GM12892 (cell line): ENCODE measurements at regions not wholly inside any gene's neighbourhood (a gene's known extent, or its start where the extent isn't known, plus 50 kb on each side); places are given as distances from the start of the nearest gene placed in this dataset.
"Not testable (repeated sequence)": the region's sequence is repeated elsewhere in the genome, so short reads cannot be mapped to it uniquely, and the experiment has no call there.

Source experiments
- DNase-seq: peaks from one replicate; pipeline ENCODE4 v3.0.0; 2011; ENCODE audit not compliant: insufficient read length
- FAIRE-seq: peaks from 2 replicates; lab custom pipeline; 2011; peaks lifted over from hg19 to GRCh38; lab: Jason Lieb, UNC
- POLR2A ChIP-seq: IDR thresholded peaks from 2 replicates; pipeline ENCODE4 v1.6.1; 2011; ENCODE audit warnings: low read depth, low read length, control low read depth
- POLR2AphosphoS5 ChIP-seq: IDR thresholded peaks from 2 replicates; pipeline ENCODE4 v1.6.1; 2011; ENCODE audit warnings: low read depth, low read length, control low read depth
- TAF1 ChIP-seq: IDR thresholded peaks from 2 replicates; pipeline ENCODE4 v1.6.1; 2011; ENCODE audit warnings: low read depth, mild to moderate bottlenecking, control low read depth, low read length, borderline replicate concordance

DNA sequence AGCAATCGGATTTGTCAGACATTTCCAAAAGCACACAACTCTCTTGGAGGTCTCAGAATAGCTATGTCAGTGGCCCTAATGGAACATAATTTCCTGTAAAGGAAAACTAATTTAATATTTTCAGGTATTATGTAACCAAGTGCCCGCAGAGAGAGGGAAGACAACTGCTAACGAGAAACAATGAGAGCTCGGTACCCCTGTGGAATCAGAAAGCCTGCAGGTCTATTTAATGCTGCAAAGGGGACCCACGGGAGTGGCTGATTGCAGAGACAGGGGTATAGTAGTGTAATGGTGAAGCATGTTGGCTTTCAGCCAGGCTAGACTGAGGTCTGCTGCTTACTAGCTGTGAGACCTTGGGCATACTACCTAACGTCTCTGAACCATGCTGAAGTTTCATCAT is 508.1 kb upstream of the BRINP1 start:
- DNase-seq (no peak), FAIRE-seq (no peak)
- no peak for TF ChIP-seq TAF1
- no peak for TF ChIP-seq POLR2AphosphoS5
- TF ChIP-seq POLR2A: no peak

- FAIRE-seq (no peak), DNase-seq (no peak)
- no peak for TF ChIP-seq TAF1
- no peak for TF ChIP-seq POLR2A
- no peak for TF ChIP-seq POLR2AphosphoS5
These were observed 504.6 kb upstream of the BRINP1 start for GRCh38 chr9:119873877-119874276.

DNA sequence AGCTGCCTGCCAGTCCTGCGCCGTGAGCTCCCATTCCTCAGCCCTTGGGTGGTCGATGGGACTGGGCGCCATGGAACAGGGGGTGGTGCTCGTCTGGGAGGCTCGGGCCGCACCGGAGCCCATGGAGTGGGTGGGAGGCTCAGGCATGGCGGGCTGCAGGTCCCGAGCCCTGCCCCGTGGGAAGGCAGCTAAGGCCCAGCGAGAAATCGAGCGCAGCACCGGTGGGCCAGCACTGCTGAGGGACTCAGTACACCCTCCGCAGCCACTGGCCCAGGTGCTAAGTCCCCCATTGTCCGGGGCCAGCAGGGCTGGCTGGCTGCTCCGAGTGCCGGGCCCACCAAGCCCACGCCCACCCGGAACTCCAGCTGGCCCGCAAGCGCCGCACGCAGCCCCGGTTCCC is 501.0 kb upstream of the BRINP1 start:
- DNase-seq, FAIRE-seq: not testable (repeated sequence)

DNA sequence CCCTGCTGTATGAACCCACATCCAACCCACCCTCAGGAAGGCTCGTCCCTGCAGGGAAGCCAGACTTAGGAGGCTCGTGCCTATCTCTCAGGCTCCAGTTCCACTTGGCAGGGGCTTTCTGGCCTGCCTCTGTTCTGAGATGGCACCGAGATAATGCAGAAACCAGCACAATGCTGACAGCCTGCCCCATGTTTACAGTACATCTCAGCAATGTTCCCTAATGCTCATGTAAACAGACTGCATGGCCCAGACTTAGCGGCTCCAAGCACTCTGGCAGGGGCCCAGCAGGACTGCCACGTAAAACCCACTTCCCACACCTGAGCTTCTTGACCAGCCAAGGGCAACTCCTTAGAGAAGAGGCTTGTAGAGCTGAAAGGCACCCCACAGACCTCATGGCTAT is 499.5 kb upstream of the BRINP1 start:
- no peak for FAIRE-seq
- TF ChIP-seq POLR2AphosphoS5 (no peak), POLR2A (no peak), TAF1 (no peak)
- DNase-seq: no peak

GRCh38 chr9:119861842-119862241 is 492.6 kb upstream of the BRINP1 start:
- DNase-seq (no peak), FAIRE-seq (no peak)
- TF ChIP-seq POLR2A (no peak), TAF1 (no peak)

GRCh38 chr9:119859128-119859527 is 489.9 kb upstream of the BRINP1 start:
- DNase-seq: no peak
- no peak for TF ChIP-seq POLR2AphosphoS5
- no peak for TF ChIP-seq TAF1
- no peak for TF ChIP-seq POLR2A
- no peak for FAIRE-seq

DNA sequence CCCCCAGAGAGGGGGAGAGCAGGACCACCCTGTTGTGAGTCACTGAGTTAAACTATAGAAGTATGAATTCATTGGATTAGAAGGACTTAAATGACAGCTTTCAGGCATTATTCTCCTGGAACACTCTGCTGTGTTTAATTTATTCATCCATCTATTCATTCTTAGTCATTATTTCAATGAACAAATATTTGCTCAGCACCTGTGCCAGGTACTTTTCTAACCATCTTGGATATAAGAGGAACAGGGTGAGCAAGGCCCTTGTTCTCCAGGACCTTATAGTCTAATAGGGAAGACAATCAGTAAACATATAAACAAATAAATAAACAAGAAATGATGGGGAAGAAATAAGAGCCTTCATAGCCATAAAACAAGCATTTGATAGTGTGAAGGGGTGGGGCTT is 483.9 kb upstream of the BRINP1 start:
- DNase-seq (no peak), FAIRE-seq (no peak)
- TF ChIP-seq POLR2AphosphoS5: no peak
- no peak for TF ChIP-seq POLR2A

DNA sequence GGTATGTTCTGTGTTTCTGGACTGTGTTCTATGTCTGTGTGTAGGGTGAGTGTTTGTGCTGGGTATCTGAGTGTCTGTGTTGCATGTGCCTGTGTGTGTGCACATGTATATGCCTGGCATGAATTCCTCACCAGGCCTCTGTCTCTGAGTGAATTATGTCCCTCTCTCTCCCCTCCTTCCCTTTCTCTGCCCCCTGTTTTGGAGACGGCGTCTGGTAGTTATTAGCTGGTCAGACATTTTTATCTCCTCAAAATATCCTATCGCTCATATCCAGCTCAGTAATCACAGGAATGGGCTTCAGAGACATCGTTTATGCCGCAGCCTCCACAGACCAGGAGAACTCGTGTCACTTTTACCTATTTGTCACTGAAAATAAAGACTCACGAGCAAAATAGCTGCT is 483.2 kb upstream of the BRINP1 start:
- FAIRE-seq (no peak), DNase-seq (no peak)
- TF ChIP-seq TAF1 (no peak), POLR2AphosphoS5 (no peak), POLR2A (no peak)

GRCh38 chr9:119844431-119844830 is 475.2 kb upstream of the BRINP1 start:
- TF ChIP-seq POLR2AphosphoS5 (no peak), POLR2A (no peak), TAF1 (no peak)
- no peak for DNase-seq
- no peak for FAIRE-seq

GRCh38 chr9:119841016-119841415 is 471.8 kb upstream of the BRINP1 start:
- TF ChIP-seq POLR2A (no peak), POLR2AphosphoS5 (no peak), TAF1 (no peak)
- DNase-seq: no peak
- FAIRE-seq: no peak

DNA sequence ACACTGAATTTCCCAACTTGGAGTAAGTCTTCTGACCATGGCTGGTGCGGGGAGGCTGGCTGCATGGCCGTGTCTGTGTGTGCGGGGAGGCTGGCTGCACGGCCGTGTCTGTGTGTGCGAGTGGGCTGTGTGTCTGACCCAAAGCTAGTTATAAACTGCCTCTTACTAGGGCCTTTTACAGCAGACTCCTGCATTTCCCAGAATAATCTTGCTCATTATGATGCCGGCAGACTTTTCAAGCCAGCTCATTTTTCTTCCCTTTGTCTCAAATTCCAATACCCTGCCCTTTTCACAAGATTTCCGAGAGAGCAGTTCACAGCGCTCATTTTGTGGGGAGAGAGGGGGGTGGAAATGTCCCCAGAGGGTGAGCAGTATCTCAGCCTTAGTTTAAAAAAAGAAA is 470.7 kb upstream of the BRINP1 start:
- DNase-seq (no peak), FAIRE-seq (no peak)
- TF ChIP-seq POLR2A (no peak), TAF1 (no peak), POLR2AphosphoS5 (no peak)

DNA sequence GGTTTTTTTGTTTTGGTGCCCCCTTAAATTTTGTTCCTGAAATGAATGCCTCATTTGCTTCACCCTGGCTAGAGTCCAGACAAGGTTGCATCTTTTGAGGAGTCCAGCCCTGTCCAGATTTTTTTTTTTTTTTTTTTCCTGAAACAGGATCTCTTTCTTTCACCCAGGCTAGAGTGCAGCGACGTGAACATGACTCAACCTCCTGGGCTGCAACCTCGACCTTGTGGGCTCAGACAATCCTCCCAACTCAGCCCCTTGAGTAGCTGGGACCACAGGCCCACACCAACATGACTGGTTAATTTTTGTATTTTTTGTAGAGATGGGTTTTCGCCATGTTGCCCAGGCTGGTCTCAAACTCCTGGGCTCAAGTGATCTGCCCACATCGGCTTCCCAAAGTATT is 469.0 kb upstream of the BRINP1 start:
- TF ChIP-seq POLR2AphosphoS5 (no peak), POLR2A (no peak), TAF1 (no peak)
- FAIRE-seq: no peak
- DNase-seq: no peak

- TF ChIP-seq POLR2A (no peak), TAF1 (no peak), POLR2AphosphoS5 (no peak)
- DNase-seq (no peak), FAIRE-seq (no peak)
These were observed 466.8 kb upstream of the BRINP1 start for GRCh38 chr9:119836036-119836435.
